ENCODE measurements at regions not wholly inside any gene's neighbourhood (a gene's known extent, or its start where the extent isn't known, plus 50 kb on each side); places are given as distances from the start of the nearest gene placed in this dataset.

DNA sequence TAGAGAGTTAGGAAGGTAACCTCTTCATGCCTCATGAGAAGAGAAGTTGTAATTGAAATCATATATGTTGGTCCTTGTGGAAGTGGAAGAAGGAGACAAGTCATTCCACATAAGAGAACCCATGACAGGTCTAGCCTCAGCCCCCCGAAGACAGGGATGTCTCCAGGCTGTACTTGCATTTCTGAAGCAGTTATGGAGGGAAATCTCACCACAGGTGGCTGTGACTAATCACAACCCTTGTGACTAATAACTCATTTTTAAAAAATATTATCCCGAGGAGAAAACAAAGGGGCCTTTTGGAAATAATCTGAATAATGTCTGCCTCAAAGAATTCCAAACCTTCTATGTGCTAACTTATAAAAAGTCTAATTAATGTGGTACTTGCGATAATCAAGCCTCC is 262.1 kb upstream of the RPS23 start (continued):
- no peak for TF ChIP-seq ZNF317 (CRISPR knock-in tag; IDR thresholded peaks at IDR 0.05; ENCODE audit: borderline replicate concordance, low read depth)

DNA sequence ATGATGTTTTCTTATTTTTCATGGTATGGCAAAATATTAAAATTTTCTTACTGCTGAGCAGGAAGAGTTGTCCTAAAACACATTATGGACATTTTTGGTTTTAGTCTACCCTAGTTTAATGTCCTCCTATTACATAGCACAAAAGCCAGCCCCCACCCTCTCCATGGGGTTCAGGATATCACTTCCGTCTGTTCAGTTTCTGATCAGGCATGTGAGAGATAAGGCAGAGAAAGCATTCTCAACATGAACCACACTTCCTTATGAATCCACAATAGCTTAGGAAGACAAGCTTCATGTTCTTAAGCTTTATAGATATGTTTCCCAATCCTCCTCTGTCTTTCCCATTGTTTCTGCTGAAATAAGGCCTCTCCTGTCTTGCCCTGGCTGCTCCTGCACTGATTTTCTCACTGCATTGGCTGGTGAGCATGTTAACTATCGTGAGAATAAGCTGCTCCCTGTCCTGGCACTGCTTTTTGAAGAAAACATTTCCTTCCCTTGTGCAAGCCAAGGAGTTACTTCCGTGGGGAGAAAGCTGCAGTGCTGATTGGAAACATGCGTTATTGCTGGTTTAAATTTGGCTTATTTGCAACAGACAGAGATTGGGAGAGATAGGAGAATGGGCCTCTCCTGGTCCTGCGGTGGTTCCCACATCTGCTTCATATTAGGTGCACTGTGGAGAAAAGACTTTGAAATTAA is 260.3 kb upstream of the RPS23 start:
- Mint-ChIP-seq H3K27me3 (ENCODE audit: low read depth) (no peaks in the 10 kb centered on the region), H3K9me3 (peaks cover 51% of the 10 kb centered on the region), H3K36me3 (peaks cover 28% of the 10 kb centered on the region), H3K27ac (no peak overlapping the region), H3K4me3 (no peak overlapping the region), H3K4me1 (peaks cover 4% of the 10 kb centered on the region; the same call in 1 of the 2 replicates)
- no peak for ATAC-seq
- no peak for DNase-seq (ENCODE audit: low spot score)
- TF ChIP-seq NR3C1 (CRISPR knock-in tag; conservative IDR thresholded peaks at IDR 0.05; ENCODE audit: low read depth) (no peak), SP1 (CRISPR knock-in tag; conservative IDR thresholded peaks at IDR 0.05) (no peak), SOX15 (CRISPR knock-in tag; IDR thresholded peaks at IDR 0.05) (no peak), TEAD4 (CRISPR knock-in tag; IDR thresholded peaks at IDR 0.05) (no peak), ZNF263 (CRISPR knock-in tag; IDR thresholded peaks at IDR 0.05; ENCODE audit: low read depth) (no peak), ZNF416 (CRISPR knock-in tag; IDR thresholded peaks at IDR 0.05) (no peak), ZNF317 (CRISPR knock-in tag; IDR thresholded peaks at IDR 0.05; ENCODE audit: borderline replicate concordance, low read depth) (no peak), NFE2L1 (CRISPR knock-in tag; IDR thresholded peaks at IDR 0.05) (no peak), AR (CRISPR knock-in tag; IDR thresholded peaks at IDR 0.05) (no peak), NFYB (CRISPR knock-in tag; conservative IDR thresholded peaks at IDR 0.05; ENCODE audit: low read depth) (no peak), TCF7 (CRISPR knock-in tag; IDR thresholded peaks at IDR 0.05; ENCODE audit: low read depth) (no peak), ELF4 (CRISPR knock-in tag; IDR thresholded peaks at IDR 0.05; ENCODE audit: low read depth) (no peak)
- TF ChIP-seq, protein P1, sequence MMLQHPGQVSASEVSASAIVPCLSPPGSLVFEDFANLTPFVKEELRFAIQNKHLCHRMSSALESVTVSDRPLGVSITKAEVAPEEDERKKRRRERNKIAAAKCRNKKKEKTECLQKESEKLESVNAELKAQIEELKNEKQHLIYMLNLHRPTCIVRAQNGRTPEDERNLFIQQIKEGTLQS (CRISPR knock-in tag; conservative IDR thresholded peaks at IDR 0.05): no peak
- CTCF ChIA-PET: no interaction called here
- POLR2A ChIA-PET: no interaction called here

DNA sequence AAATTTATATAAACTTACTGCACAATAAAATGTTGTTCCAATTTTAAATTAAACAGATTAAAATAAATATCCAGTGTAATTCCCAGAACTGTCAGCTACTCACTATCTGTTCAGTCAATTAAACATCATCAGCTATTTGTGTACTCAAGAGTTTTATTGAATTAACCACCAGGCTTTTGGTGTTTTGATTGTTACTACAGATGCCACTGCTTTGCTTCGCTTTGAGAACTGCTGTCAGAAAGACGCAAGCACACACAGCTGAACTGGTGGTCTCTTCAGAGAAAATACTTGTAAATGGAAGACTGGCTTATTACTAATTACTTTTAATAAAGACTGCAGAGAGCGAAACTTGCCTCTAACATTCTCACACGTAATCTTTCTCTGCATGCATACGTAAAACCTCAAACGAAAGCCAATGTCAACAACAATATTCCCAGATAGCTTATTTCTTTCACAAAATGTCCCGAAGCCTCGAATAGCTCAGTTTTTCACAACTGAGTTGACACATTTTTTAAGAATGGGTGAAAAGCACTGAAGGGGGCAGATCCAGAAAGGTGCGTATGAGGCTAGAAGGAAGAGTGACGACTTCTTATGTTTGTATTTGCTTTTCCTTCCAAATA is 259.6 kb upstream of the RPS23 start:
- H3K4me3 Mint-ChIP-seq: no peak overlapping the region
- H3K27ac Mint-ChIP-seq: no peak overlapping the region
- no peaks in the 10 kb centered on the region for H3K27me3 Mint-ChIP-seq (ENCODE audit: low read depth)
- no peak for DNase-seq (ENCODE audit: low spot score)
- peaks cover 28% of the 10 kb centered on the region for H3K36me3 Mint-ChIP-seq
- H3K9me3 Mint-ChIP-seq: peaks cover 50% of the 10 kb centered on the region
- no peaks in the 10 kb centered on the region for H3K4me1 Mint-ChIP-seq
- CTCF ChIA-PET: no interaction called here
- POLR2A ChIA-PET: no interaction called here
- ATAC-seq: no peak
- TF ChIP-seq USF2 (CRISPR knock-in tag; IDR thresholded peaks at IDR 0.05): no peak
- TF ChIP-seq ZNF219 (CRISPR knock-in tag; IDR thresholded peaks at IDR 0.05; ENCODE audit: borderline replicate concordance): no peak
- TF ChIP-seq RELA (CRISPR knock-in tag; IDR thresholded peaks at IDR 0.05; ENCODE audit: borderline replicate concordance): no peak
- TF ChIP-seq, protein P2, sequence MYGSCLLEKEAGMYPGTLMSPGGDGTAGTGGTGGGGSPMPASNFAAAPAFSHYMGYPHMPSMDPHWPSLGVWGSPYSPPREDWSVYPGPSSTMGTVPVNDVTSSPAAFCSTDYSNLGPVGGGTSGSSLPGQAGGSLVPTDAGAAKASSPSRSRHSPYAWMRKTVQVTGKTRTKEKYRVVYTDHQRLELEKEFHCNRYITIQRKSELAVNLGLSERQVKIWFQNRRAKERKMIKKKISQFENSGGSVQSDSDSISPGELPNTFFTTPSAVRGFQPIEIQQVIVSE (CRISPR knock-in tag; IDR thresholded peaks at IDR 0.05; ENCODE audit: borderline replicate concordance): no peak
- no peak for TF ChIP-seq ATF6 (CRISPR knock-in tag; IDR thresholded peaks at IDR 0.05)
- TF ChIP-seq NFE2L1 (CRISPR knock-in tag; IDR thresholded peaks at IDR 0.05): no peak
- TF ChIP-seq PRDM15 (CRISPR knock-in tag; IDR thresholded peaks at IDR 0.05): no peak
- no peak for TF ChIP-seq OVOL2 (CRISPR knock-in tag; IDR thresholded peaks at IDR 0.05; ENCODE audit: borderline replicate concordance)
- TF ChIP-seq, protein P3, sequence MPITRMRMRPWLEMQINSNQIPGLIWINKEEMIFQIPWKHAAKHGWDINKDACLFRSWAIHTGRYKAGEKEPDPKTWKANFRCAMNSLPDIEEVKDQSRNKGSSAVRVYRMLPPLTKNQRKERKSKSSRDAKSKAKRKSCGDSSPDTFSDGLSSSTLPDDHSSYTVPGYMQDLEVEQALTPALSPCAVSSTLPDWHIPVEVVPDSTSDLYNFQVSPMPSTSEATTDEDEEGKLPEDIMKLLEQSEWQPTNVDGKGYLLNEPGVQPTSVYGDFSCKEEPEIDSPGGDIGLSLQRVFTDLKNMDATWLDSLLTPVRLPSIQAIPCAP (CRISPR knock-in tag; IDR thresholded peaks at IDR 0.05): no peak
- no peak for TF ChIP-seq ELF4 (CRISPR knock-in tag; IDR thresholded peaks at IDR 0.05; ENCODE audit: low read depth)
